Peyer's patch (tissue), 4 donors: ENCODE measurements at regions not wholly inside any gene's neighbourhood (a gene's known extent, or its start where the extent isn't known, plus 50 kb on each side); places are given as distances from the start of the nearest gene placed in this dataset.

Source experiments
- DNase-seq, 3 donors: peaks; one replicate each; pipeline ENCODE4 v3.0.0-alpha.2; 2017 to 2019
- H3K27ac ChIP-seq, 4 donors: fragments of 200-600 bp; sonication (generic); one replicate each; pipeline ENCODE4 v1.5.1; 2016 to 2019
- H3K27me3 ChIP-seq, 2 donors: fragments of 200-600 bp; sonication (generic); one replicate each; pipeline ENCODE4 v1.5.1; 2019
- H3K36me3 ChIP-seq, 3 donors: fragments of 200-600 bp; sonication (generic); one replicate each; pipeline ENCODE4 v1.5.1; 2016 to 2019
- H3K4me1 ChIP-seq, 4 donors: fragments of 200-600 bp; sonication (generic); one replicate each; pipeline ENCODE4 v1.5.1; 2016 to 2019
- H3K4me3 ChIP-seq, 4 donors: fragments of 200-600 bp; sonication (generic); 1 replicate in 3 of 4; 2 replicates in 1 of 4; pipeline ENCODE4 v1.5.1; 2016 to 2019; ENCODE audit warnings: mild to moderate bottlenecking in 1 of 4
- H3K9me3 ChIP-seq, 4 donors: fragments of 200-600 bp; sonication (generic); one replicate each; pipeline ENCODE4 v1.5.1; 2016 to 2019; ENCODE audit warnings: mild to moderate bottlenecking in 1 of 4
- CTCF ChIP-seq, 6 experiments: fragments of 450-650 bp in 4 of 6; fragments of 200-600 bp in 2 of 6; sonication (generic) in 1 of 6; IDR thresholded peaks; one replicate each; pipeline ENCODE4 v1.5.1; 2017 to 2019; ENCODE audit warnings: antibody characterized with exemption in 6 of 6, mild to moderate bottlenecking in 3 of 6, moderate library complexity in 1 of 6
- POLR2A ChIP-seq, 2 donors: fragments of 450-650 bp; IDR thresholded peaks; one replicate each; pipeline ENCODE4 v1.5.1; 2017; ENCODE audit warnings: antibody characterized with exemption in 2 of 2, mild to moderate bottlenecking in 2 of 2, moderate library complexity in 2 of 2

GRCh38 chr17:73831699-73832098 lies 187.5 kb upstream of the SDK2 start:
- Histone ChIP-seq H3K27me3 (no peaks in the 10 kb centered on the region), H3K9me3 (no peaks in the 10 kb centered on the region), H3K4me1 (peaks cover 0 to 4% (median 0%) of the 10 kb centered on the region in 4 donors), H3K36me3 (no peaks in the 10 kb centered on the region), H3K27ac (no peak overlapping the region), H3K4me3 (no peak overlapping the region)
- no peak for TF ChIP-seq POLR2A (IDR thresholded peaks at IDR 0.05)
- no peak for TF ChIP-seq CTCF (IDR thresholded peaks at IDR 0.05)
- DNase-seq: no peak

- H3K27me3 ChIP-seq: no peaks in the 10 kb centered on the region
- TF ChIP-seq POLR2A (IDR thresholded peaks at IDR 0.05) (no peak), CTCF (IDR thresholded peaks at IDR 0.05) (no peak)
Observed at GRCh38 chr17:73833775-73834488, 189.7 kb upstream of the SDK2 start.

GRCh38 chr17:73834684-73835343 lies 190.6 kb upstream of the SDK2 start:
- H3K4me1 ChIP-seq: no peaks in the 10 kb centered on the region
- H3K27me3 ChIP-seq: no peaks in the 10 kb centered on the region
- no peak overlapping the region for H3K27ac ChIP-seq
- TF ChIP-seq POLR2A (IDR thresholded peaks at IDR 0.05) (no peak), CTCF (IDR thresholded peaks at IDR 0.05) (no peak)
- no peak for DNase-seq
- no peaks in the 10 kb centered on the region for H3K36me3 ChIP-seq
- H3K4me3 ChIP-seq: no peak overlapping the region
- no peaks in the 10 kb centered on the region for H3K9me3 ChIP-seq

More at GRCh38 chr17:73833775-73834488, 189.7 kb upstream of the SDK2 start:
- Histone ChIP-seq H3K36me3 (no peaks in the 10 kb centered on the region), H3K9me3 (no peaks in the 10 kb centered on the region), H3K4me1 (no peaks in the 10 kb centered on the region), H3K27ac (no peak overlapping the region), H3K4me3 (no peak overlapping the region)
- DNase-seq: no peak

GRCh38 chr17:73835605-73836004 lies 191.4 kb upstream of the SDK2 start:
- Histone ChIP-seq H3K36me3 (no peaks in the 10 kb centered on the region), H3K9me3 (no peaks in the 10 kb centered on the region), H3K4me1 (no peaks in the 10 kb centered on the region), H3K27me3 (no peaks in the 10 kb centered on the region), H3K4me3 (no peak overlapping the region), H3K27ac (no peak overlapping the region)
- TF ChIP-seq POLR2A (IDR thresholded peaks at IDR 0.05) (no peak), CTCF (IDR thresholded peaks at IDR 0.05) (no peak)
- DNase-seq: no peak

- H3K4me3 ChIP-seq: no peak overlapping the region
- H3K27ac ChIP-seq: no peak overlapping the region
- no peaks in the 10 kb centered on the region for H3K36me3 ChIP-seq
- no peaks in the 10 kb centered on the region for H3K9me3 ChIP-seq
- DNase-seq: no peak
- no peaks in the 10 kb centered on the region for H3K27me3 ChIP-seq
- TF ChIP-seq CTCF (IDR thresholded peaks at IDR 0.05) (no peak), POLR2A (IDR thresholded peaks at IDR 0.05) (no peak)
- no peaks in the 10 kb centered on the region for H3K4me1 ChIP-seq
Observed at GRCh38 chr17:73838815-73839214, 194.6 kb upstream of the SDK2 start.
